Activated naive CD8-positive, alpha-beta T cell treated with anti-CD3 and anti-CD28 coated beads, Interleukin-2, amount 10 ng/mL, durations not matched to agents 7 days and 5 days (primary cell): ENCODE measurements at regions not wholly inside any gene's neighbourhood (a gene's known extent, or its start where the extent isn't known, plus 50 kb on each side); places are given as distances from the start of the nearest gene placed in this dataset.
A peak's percentile ranks its signal among the peaks of the same experiment; 100 is the strongest.

Source experiments
- ATAC-seq: fragments of 150-1000 bp; cut with Tn5 transposase; one replicate; pipeline ENCODE4 v1.10.0; 2021; ENCODE audit warnings: low read depth, moderate library complexity
- POLR2A ChIA-PET: fragments of 350-600 bp; sonication (Branson Sonifier 250); formaldehyde crosslinking; loops from one replicate; lab custom pipeline; 2021; ENCODE audit warnings: antibody characterized with exemption; lab: Charles Lee
- DNase-seq: peaks from one replicate; pipeline ENCODE4 v3.0.0; 2021
- H3K27ac Mint-ChIP-seq: one replicate; pipeline ENCODE4 v1.8.0; 2022; ENCODE audit warnings: mild to moderate bottlenecking, mixed read lengths
- H3K27me3 Mint-ChIP-seq: one replicate; pipeline ENCODE4 v1.8.0; 2022; ENCODE audit warnings: mild to moderate bottlenecking, moderate library complexity, mixed read lengths
- H3K36me3 Mint-ChIP-seq: one replicate; pipeline ENCODE4 v1.8.0; 2021; ENCODE audit warnings: mild to moderate bottlenecking, mixed read lengths
- H3K4me1 Mint-ChIP-seq: one replicate; pipeline ENCODE4 v1.8.0; 2021; ENCODE audit warnings: mixed read lengths
- H3K4me3 Mint-ChIP-seq: one replicate; pipeline ENCODE4 v1.8.0; 2022; ENCODE audit warnings: mild to moderate bottlenecking, moderate library complexity, mixed read lengths
- H3K9me3 Mint-ChIP-seq: one replicate; pipeline ENCODE4 v1.8.0; 2021; ENCODE audit warnings: mixed read lengths

DNA sequence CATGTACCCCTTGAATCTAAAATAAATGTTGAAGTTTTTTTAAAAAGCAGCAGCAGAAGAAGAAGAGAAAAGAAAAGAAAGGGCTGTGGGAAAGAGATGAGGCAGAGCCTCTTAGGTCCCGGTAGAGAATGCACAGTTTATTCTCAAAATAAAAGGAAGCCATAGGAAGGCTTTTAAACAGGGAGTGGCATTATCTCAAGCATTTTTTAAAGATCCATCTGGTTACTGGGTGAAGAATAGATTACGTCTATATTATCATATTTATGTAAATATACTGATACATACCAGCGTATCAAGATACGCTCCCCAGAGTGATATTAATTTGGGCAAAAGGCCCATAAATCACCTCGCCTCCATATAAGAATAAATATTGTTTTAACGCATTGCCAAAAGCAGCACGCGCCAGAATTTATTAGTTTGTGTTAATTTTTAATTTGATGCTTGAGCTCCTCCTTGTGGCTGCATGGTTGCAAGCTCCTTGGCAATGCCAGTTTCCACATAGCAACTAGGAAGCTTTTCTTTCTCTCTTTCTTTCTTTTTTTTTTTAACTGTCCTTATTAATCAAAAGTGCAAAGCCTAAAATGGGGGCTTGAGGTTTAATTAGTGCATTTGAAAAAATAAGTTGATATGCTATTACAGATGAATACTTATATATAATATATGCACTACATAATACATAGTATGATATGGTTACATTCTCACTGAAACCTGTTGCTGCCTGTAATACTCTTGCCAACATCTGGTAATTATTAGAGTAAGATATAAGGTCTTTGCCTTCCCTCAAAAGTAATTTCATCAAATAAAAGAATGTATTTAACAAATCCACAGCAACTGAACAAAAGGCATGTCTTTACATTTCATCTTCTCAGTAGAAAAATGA, 242.8 kb upstream of the UBE2E2 start:
- H3K27me3 Mint-ChIP-seq: no peaks in the 10 kb centered on the region
- no peaks in the 10 kb centered on the region for H3K9me3 Mint-ChIP-seq
- no peak overlapping the region for H3K27ac Mint-ChIP-seq
- ATAC-seq: no peak
- POLR2A ChIA-PET: no interaction called here
- H3K4me3 Mint-ChIP-seq: no peak overlapping the region
- DNase-seq: no peak
- no peaks in the 10 kb centered on the region for H3K36me3 Mint-ChIP-seq
- no peaks in the 10 kb centered on the region for H3K4me1 Mint-ChIP-seq

DNA sequence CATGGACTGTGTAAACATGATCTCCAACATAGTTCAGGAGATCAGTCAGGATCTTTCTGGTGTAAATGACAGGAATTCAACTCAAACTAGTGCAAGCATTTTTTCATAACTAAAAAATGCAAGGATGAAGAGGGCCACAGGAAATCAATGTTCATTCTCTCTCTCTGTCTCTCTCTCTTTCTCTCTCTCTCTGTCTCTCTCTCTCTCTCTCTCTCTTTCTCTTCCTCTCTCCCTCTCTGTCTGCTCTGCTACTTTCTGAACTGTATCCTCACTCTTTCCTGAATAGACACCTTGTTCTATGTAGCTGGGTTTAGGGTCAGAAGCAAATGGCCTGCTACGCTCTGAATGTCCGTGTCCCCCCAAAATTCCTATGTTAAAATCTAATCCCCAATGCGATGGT, 240.9 kb upstream of the UBE2E2 start:
- H3K4me3 Mint-ChIP-seq: no peak overlapping the region
- no peaks in the 10 kb centered on the region for H3K9me3 Mint-ChIP-seq
- H3K4me1 Mint-ChIP-seq: no peaks in the 10 kb centered on the region
- ATAC-seq (no peak), DNase-seq (no peak)
- H3K27ac Mint-ChIP-seq: no peak overlapping the region
- POLR2A ChIA-PET: no interaction called here
- no peaks in the 10 kb centered on the region for H3K36me3 Mint-ChIP-seq
- H3K27me3 Mint-ChIP-seq: no peaks in the 10 kb centered on the region

DNA sequence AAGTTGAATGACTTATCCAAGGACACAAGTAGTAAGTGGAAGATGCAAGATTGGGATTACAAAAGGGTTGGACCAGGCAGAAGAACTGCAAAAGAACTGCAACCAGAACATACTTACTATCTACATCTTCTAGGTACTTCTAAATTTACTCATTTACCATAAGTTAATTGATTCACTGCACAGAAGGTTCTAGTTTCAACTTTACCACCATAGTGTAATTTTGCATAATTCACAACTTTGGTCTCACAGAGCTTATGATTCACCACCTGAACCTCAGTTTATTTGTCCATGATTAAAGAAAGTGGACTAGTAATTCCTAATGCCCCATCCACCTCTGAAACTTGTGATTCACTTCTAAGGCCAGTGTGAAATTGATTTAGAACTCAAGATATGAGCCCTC, 236.8 kb upstream of the UBE2E2 start:
- DNase-seq (no peak), ATAC-seq (no peak)
- Mint-ChIP-seq H3K36me3 (no peaks in the 10 kb centered on the region), H3K4me3 (no peak overlapping the region), H3K27ac (no peak overlapping the region), H3K9me3 (no peaks in the 10 kb centered on the region), H3K27me3 (no peaks in the 10 kb centered on the region), H3K4me1 (peaks cover under 1% of the 10 kb centered on the region)
- POLR2A ChIA-PET: no interaction called here

DNA sequence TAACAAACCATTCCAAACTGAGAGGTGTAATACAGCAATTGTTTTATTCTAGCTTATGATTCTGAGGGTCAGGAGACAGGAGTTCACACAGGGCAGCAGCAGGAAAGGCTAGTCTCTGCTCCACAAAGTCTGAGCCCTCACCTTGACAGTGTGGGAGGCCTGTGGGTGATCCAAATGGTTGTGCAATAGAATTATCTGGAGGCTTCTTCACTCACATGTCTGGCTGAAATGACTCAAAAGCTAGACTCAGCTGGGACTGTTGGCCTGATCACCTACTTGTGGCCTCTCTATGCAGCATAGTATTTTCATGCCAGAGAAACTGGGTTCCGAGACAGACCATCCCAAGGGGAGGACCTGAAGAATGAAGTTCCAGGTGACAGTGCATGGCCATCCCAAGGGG, 233.9 kb upstream of the UBE2E2 start:
- Mint-ChIP-seq H3K4me1 (peaks cover 3% of the 10 kb centered on the region), H3K36me3 (no peaks in the 10 kb centered on the region), H3K27ac (no peak overlapping the region), H3K9me3 (no peaks in the 10 kb centered on the region), H3K4me3 (no peak overlapping the region), H3K27me3 (peaks cover 3% of the 10 kb centered on the region)
- POLR2A ChIA-PET: no interaction called here
- DNase-seq (no peak), ATAC-seq (no peak)

DNA sequence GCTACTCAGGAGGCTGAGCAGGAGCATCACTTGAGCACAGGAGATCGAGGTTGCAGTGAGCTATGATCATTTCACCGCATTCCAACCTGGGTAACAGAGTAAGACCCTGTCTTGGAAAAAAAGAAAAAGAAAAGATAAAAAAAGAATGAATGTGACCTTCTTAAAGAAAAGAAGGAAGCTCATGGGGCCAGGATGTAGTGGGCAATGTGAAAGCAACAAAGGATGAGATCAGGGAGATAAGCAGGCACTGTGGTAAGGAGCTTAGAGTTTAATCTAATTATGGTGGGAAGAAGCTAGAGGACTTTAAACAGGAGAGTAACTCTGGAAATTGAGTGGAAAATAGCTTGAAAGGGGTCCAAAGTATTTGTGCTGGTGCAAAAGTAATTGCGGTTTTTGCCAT, 231.6 kb upstream of the UBE2E2 start:
- H3K27ac Mint-ChIP-seq: no peak overlapping the region
- DNase-seq (no peak), ATAC-seq (no peak)
- peaks cover 3% of the 10 kb centered on the region for H3K27me3 Mint-ChIP-seq
- POLR2A ChIA-PET: no interaction called here
- H3K36me3 Mint-ChIP-seq: no peaks in the 10 kb centered on the region
- no peak overlapping the region for H3K4me3 Mint-ChIP-seq
- H3K9me3 Mint-ChIP-seq: no peaks in the 10 kb centered on the region
- peaks cover 3% of the 10 kb centered on the region for H3K4me1 Mint-ChIP-seq

DNA sequence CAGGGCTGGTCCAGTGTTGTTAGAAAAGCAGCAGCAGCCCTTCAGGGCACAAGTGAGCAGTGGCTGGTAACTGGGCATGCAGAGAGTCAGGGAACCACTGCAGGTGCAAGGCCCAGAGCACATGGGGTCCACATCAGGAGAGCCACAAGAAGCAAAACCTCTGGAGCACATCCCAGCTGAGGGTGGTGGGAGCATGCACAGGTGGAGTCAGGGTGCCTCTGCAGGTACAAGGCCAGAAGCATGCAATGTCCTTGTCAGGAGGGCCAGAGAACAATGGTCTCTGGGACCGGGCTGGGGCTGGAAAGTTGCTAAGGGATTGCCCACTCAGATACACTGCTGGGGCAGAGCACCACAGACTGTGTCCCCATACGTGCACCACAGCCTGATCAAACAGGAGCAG, 226.1 kb upstream of the UBE2E2 start:
- no peak for ATAC-seq
- POLR2A ChIA-PET: no interaction called here
- H3K27ac Mint-ChIP-seq: no peak overlapping the region
- H3K36me3 Mint-ChIP-seq: no peaks in the 10 kb centered on the region
- peaks cover 6% of the 10 kb centered on the region for H3K27me3 Mint-ChIP-seq
- DNase-seq: no peak
- peaks cover 2% of the 10 kb centered on the region for H3K4me1 Mint-ChIP-seq
- no peak overlapping the region for H3K4me3 Mint-ChIP-seq
- H3K9me3 Mint-ChIP-seq: peaks cover 2% of the 10 kb centered on the region

DNA sequence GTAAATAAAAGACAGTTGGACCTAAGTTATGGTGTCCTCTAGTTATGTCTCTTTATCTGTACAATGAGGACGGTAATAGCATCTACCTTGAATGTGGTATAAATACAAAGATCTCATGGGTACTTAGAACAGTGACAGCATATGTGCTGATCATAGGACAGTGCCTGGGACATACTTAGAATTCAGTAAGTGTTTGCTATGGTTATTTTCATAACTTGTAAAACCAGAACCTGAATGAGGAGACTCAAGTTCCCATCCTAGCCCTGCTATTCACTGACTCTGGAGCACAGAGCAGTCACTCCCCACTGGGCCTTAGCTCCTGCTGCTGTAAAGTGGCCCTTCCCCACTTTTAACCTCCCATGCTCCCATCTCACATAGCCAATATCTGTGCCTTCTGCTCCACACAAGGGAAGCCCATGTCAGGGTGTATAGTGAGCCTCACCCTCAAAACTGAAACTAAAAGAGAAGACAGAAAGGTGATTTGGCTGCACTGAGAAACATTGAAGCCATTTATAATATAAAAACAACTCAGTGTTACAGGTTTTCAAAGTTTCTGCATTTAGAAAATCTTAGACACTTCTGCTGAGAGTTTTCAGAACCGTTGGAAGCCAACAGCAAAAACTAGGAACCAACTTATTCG, 225.4 kb upstream of the UBE2E2 start:
- DNase-seq (no peak), ATAC-seq (no peak)
- H3K27me3 Mint-ChIP-seq: peaks cover 6% of the 10 kb centered on the region
- no peaks in the 10 kb centered on the region for H3K36me3 Mint-ChIP-seq
- POLR2A ChIA-PET: no interaction called here
- peaks cover 2% of the 10 kb centered on the region for H3K9me3 Mint-ChIP-seq
- H3K27ac Mint-ChIP-seq: no peak overlapping the region
- peaks cover 2% of the 10 kb centered on the region for H3K4me1 Mint-ChIP-seq
- H3K4me3 Mint-ChIP-seq: peak overlapping the region; percentile 26

DNA sequence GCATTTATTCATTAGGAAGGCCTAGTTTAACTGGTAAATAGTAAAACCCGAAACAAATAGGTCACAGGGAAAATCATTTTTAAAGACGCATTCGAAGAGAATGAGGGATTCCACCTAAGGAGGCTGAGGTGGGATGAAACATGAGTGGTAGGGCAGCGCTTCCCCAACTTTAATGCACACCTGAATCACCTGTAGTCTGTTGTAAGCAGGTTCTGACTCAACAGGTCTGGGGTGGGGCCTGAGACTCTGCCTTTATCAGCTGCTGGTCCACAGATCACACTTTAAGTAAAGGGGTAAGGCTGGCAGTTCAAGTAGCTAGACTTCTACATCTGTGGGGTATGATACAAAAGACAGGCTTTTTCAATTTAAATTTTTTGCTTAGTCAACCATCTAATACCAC, 223.5 kb upstream of the UBE2E2 start:
- Mint-ChIP-seq H3K36me3 (no peaks in the 10 kb centered on the region), H3K27me3 (peaks cover 4% of the 10 kb centered on the region), H3K27ac (no peak overlapping the region), H3K4me3 (no peak overlapping the region), H3K9me3 (peaks cover 3% of the 10 kb centered on the region), H3K4me1 (peaks cover 2% of the 10 kb centered on the region)
- DNase-seq: no peak
- POLR2A ChIA-PET: no interaction called here
- no peak for ATAC-seq

DNA sequence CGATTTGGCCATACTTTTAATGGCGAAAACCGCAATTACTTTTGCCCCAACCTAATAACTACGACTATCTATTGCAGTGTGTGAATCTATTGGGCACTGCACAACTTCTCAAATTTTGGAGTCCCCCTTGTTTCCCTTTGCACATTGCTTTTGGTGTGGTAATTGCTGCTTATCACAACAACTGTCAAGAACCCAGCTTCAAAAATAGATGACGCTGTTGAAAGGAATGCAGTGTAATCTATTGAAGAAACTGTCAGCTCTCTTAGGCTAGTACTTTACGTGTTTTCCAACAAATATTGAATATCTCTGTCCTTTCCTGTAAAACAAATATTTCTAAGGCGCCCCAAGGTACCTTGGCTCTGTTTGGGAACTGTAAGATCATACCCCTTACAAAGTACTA, 222.8 kb upstream of the UBE2E2 start:
- POLR2A ChIA-PET: no interaction called here
- Mint-ChIP-seq H3K4me1 (peaks cover 2% of the 10 kb centered on the region), H3K9me3 (peaks cover 3% of the 10 kb centered on the region), H3K4me3 (no peak overlapping the region), H3K27ac (no peak overlapping the region), H3K36me3 (no peaks in the 10 kb centered on the region), H3K27me3 (peaks cover 4% of the 10 kb centered on the region)
- DNase-seq (no peak), ATAC-seq (no peak)

DNA sequence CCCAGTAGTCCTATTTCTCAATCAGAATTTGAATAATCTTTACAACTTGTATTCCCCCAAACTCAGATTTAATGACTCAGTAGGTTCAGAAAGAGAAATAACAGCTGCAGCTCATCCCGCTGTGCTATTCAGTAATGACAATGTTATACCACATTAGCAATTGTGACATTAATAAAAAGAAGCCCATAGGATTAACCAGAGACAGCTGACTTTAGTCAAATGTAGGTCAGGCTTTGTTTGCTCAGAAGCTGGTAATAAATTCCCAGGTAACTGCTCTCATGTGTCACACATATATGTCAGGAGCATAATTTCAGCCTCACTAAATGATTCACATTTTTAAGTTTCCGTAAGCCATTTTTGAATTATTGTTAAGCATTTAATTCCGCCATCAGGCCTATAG, 222.0 kb upstream of the UBE2E2 start:
- no peak overlapping the region for H3K27ac Mint-ChIP-seq
- no peak for ATAC-seq
- H3K9me3 Mint-ChIP-seq: peaks cover 6% of the 10 kb centered on the region

DNA sequence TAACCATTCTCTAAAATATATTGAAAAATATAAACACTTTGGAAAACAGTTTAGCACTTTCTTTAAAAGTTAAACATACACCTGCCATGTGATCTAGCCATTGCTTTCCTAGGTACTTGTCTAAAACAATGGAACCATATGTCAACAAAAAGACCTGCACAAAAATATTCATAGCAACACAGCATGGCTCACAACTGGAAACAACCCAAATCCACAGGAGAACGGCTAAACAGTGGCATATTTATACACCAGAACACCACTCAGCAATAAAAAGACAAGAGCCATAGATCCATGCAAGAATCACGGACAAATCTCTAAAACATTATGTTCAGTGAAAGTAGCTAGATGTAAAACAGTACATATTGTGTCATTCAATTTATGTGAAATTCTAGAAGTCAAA, 221.3 kb upstream of the UBE2E2 start:
- POLR2A ChIA-PET: no interaction called here
- H3K36me3 Mint-ChIP-seq: no peaks in the 10 kb centered on the region
- DNase-seq (no peak), ATAC-seq (no peak)
- H3K4me3 Mint-ChIP-seq: no peak overlapping the region
- H3K9me3 Mint-ChIP-seq: peaks cover 6% of the 10 kb centered on the region
- no peak overlapping the region for H3K27ac Mint-ChIP-seq
- peaks cover 4% of the 10 kb centered on the region for H3K27me3 Mint-ChIP-seq
- peaks cover 2% of the 10 kb centered on the region for H3K4me1 Mint-ChIP-seq

More for the DNA sequence above, 222.0 kb upstream of the UBE2E2 start:
- H3K4me1 Mint-ChIP-seq: peaks cover 2% of the 10 kb centered on the region
- POLR2A ChIA-PET: no interaction called here
- no peaks in the 10 kb centered on the region for H3K36me3 Mint-ChIP-seq
- no peak for DNase-seq
- H3K4me3 Mint-ChIP-seq: no peak overlapping the region
- H3K27me3 Mint-ChIP-seq: peaks cover 4% of the 10 kb centered on the region

DNA sequence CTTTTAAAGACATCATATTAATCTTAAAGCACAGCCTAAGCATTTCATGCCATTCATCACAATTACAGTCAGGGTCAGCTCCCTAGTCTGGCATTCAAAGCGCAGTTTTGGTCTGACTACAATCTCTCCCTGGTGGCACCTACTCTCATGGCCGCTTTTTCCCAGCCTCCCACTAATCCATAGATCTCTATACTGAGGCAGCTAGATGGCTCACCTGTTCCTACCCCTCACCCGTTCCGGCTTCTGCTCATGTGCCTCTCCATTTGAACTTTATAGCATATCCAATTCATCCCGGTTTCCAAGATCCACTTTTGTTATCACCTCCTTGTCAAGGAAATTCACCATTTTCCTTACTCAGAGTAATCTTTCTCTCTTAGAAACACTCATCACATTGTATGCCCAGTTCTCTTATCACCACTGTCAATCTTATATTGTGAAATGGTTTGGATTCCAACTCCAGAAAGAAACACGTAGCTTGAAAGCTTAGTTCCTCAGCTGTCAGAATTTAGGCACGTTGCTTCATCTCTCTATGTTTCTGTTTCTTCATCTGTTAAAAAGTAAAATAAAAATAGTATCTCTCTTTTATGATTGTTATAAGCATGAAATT, 220.0 kb upstream of the UBE2E2 start:
- POLR2A ChIA-PET: no interaction called here
- Mint-ChIP-seq H3K27me3 (peaks cover 6% of the 10 kb centered on the region), H3K9me3 (peaks cover 6% of the 10 kb centered on the region), H3K27ac (no peak overlapping the region), H3K4me3 (no peak overlapping the region), H3K36me3 (no peaks in the 10 kb centered on the region), H3K4me1 (no peaks in the 10 kb centered on the region)
- DNase-seq: no peak
- no peak for ATAC-seq

DNA sequence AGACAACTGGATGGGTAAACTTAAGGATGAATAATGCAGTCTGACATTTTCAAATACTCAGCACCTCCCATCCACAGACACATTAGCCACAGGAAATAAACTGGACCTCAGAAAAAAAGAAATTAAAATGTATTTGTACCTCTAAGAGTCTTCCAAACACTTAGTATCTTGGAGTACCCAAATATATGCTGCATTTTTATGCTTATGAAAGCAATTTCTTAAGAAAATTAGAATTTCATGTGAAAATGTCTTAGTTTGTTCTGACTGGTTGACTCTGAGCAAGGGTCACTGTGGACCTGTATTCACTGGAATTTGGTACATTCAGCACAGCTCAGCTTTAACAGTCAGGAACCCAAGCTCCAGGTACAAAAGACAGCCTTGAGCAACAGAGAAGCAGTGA, 216.2 kb upstream of the UBE2E2 start:
- ATAC-seq: no peak
- Mint-ChIP-seq H3K27ac (no peak overlapping the region), H3K27me3 (peaks cover 4% of the 10 kb centered on the region), H3K36me3 (no peaks in the 10 kb centered on the region), H3K4me3 (no peak overlapping the region), H3K4me1 (no peaks in the 10 kb centered on the region), H3K9me3 (peaks cover 4% of the 10 kb centered on the region)
- POLR2A ChIA-PET: no interaction called here
- no peak for DNase-seq

DNA sequence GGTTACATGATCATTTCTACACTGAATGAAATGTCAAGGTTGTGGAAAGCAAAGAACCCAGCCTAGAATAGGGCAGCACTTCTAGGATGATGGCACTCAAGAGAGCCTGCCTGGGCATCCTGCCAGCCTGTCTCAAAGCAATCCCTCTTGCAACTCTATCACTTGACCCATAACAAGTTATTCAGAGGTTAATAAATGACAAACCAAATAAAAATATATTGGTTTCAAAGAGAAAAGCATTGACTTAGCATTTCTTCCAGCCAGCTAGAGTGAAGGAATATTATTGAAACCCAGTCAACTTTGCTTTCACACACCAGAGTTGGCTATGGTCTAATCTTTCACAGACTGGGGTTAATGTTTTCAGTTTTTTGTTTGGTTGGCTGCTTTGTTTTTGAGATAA, 214.6 kb upstream of the UBE2E2 start:
- Mint-ChIP-seq H3K4me1 (no peaks in the 10 kb centered on the region), H3K9me3 (peaks cover 4% of the 10 kb centered on the region), H3K27ac (no peak overlapping the region), H3K36me3 (no peaks in the 10 kb centered on the region), H3K4me3 (no peak overlapping the region), H3K27me3 (peaks cover 3% of the 10 kb centered on the region)
- ATAC-seq: no peak
- POLR2A ChIA-PET: no interaction called here
- no peak for DNase-seq
